OCI-LY1 (cell line): ENCODE measurements at regions not wholly inside any gene's neighbourhood (a gene's known extent, or its start where the extent isn't known, plus 50 kb on each side); places are given as distances from the start of the nearest gene placed in this dataset.

Experiments used
- H2AFZ ChIP-seq: fragments of 200-600 bp; sonication (generic), shearing (Covaris generic); 2 replicates; pipeline ENCODE4 v1.6.0; 2014; ENCODE audit warnings: antibody characterized with exemption, mild to moderate bottlenecking, low read length
- H3F3A ChIP-seq: fragments of 200-600 bp; sonication (generic), shearing (Covaris generic); 2 replicates; pipeline ENCODE4 v1.6.0; 2014; ENCODE audit warnings: mild to moderate bottlenecking, antibody characterized with exemption, low read length, moderate library complexity; ENCODE audit not compliant: insufficient read depth
- H3K27ac ChIP-seq: fragments of 200-600 bp; sonication (generic); 2 replicates; pipeline ENCODE4 v1.5.1; 2014; ENCODE audit warnings: low read length, mixed run types, mild to moderate bottlenecking, low read depth; ENCODE audit not compliant: poor library complexity, severe bottlenecking
- H3K27me3 ChIP-seq: fragments of 200-600 bp; sonication (generic); 2 replicates; pipeline ENCODE4 v1.6.0; 2014; ENCODE audit warnings: antibody characterized with exemption, mild to moderate bottlenecking, low read length, moderate library complexity; ENCODE audit not compliant: insufficient read depth
- H3K36me3 ChIP-seq: fragments of 200-600 bp; sonication (generic); 2 replicates; pipeline ENCODE4 v1.6.1; 2014; ENCODE audit warnings: mild to moderate bottlenecking, antibody characterized with exemption, low read length, moderate library complexity, mixed read lengths; ENCODE audit not compliant: insufficient read depth
- H3K4me1 ChIP-seq: fragments of 200-600 bp; sonication (generic); 2 replicates; pipeline ENCODE4 v1.5.1; 2014; ENCODE audit warnings: mild to moderate bottlenecking, low read length, moderate library complexity; ENCODE audit not compliant: insufficient read depth, severe bottlenecking
- H3K4me2 ChIP-seq: fragments of 200-600 bp; sonication (generic), shearing (Covaris generic); 2 replicates; pipeline ENCODE4 v1.6.1; 2014; ENCODE audit warnings: low read length
- H3K4me3 ChIP-seq: fragments of 200-600 bp; sonication (generic); 2 replicates; pipeline ENCODE4 v1.5.1; 2014; ENCODE audit warnings: low read length, low read depth, mild to moderate bottlenecking, mixed read lengths; ENCODE audit not compliant: poor library complexity, severe bottlenecking
- H3K79me2 ChIP-seq: fragments of 200-600 bp; shearing (Covaris generic); 2 replicates; pipeline ENCODE4 v1.6.1; 2016; ENCODE audit warnings: mixed run types, low read length, mixed read lengths; ENCODE audit not compliant: insufficient read depth
- H3K9ac ChIP-seq: fragments of 200-600 bp; sonication (generic), shearing (Covaris generic); 2 replicates; pipeline ENCODE4 v1.6.1; 2014; ENCODE audit warnings: mild to moderate bottlenecking, low read length, mixed read lengths
- H3K9me2 ChIP-seq: fragments of 200-600 bp; sonication (generic), shearing (Covaris generic); 2 replicates; pipeline ENCODE4 v1.6.1; 2014; ENCODE audit warnings: low read depth, mild to moderate bottlenecking, low read length, mixed read lengths
- H3K9me3 ChIP-seq: fragments of 200-600 bp; shearing (Covaris generic); 2 replicates; pipeline ENCODE4 v1.6.1; 2014; ENCODE audit warnings: low read length, mixed read lengths
- H4K20me1 ChIP-seq: fragments of 200-600 bp; sonication (generic), shearing (Covaris generic); 2 replicates; pipeline ENCODE4 v1.6.0; 2016; ENCODE audit warnings: mild to moderate bottlenecking, low read length; ENCODE audit not compliant: insufficient read depth
- EZH2 ChIP-seq: fragments of 200-600 bp; sonication (generic), shearing (Covaris generic); IDR thresholded peaks from 2 replicates; pipeline ENCODE4 v1.8.0; 2017; ENCODE audit warnings: borderline replicate concordance, mixed run types, mild to moderate bottlenecking, antibody characterized with exemption, low read length, moderate library complexity, mixed read lengths
- TF ChIP-seq, protein P1 (sequence below): fragments of 200-600 bp; sonication (generic), shearing (Covaris generic); IDR thresholded peaks from 2 replicates; pipeline ENCODE4 v1.5.1; 2017; ENCODE audit warnings: mild to moderate bottlenecking, antibody characterized with exemption, low read length, moderate library complexity, mixed read lengths

DNA sequence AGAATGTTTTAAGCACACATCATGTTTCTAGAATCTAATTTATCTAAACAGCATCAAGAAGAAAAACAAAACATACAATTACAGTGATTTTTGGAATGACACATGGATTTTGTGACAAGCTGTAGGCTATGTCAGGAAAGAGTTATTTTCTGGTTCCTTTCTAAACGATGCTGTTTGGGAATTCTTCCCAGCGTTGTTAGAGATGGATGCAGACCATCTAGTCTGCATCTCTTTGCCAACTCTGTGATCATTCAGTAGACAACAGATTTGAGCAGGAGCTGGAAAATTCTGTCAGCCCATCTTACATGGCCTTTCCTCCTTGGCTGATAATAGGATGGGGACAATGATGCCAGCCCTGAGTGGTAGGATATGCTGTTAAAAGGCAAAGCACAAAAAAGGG lies 295.7 kb upstream of the TRPC7 start:
- Histone ChIP-seq H3F3A (no peaks in the 10 kb centered on the region), H3K9ac (no peak overlapping the region), H3K4me2 (no peak overlapping the region), H3K4me3 (no peak overlapping the region), H2AFZ (no peak overlapping the region), H3K9me3 (no peaks in the 10 kb centered on the region), H3K79me2 (no peaks in the 10 kb centered on the region), H4K20me1 (no peaks in the 10 kb centered on the region), H3K36me3 (no peaks in the 10 kb centered on the region), H3K27me3 (no peaks in the 10 kb centered on the region), H3K4me1 (no peaks in the 10 kb centered on the region), H3K27ac (no peak overlapping the region), H3K9me2 (no peaks in the 10 kb centered on the region)
- TF ChIP-seq, protein P1, sequence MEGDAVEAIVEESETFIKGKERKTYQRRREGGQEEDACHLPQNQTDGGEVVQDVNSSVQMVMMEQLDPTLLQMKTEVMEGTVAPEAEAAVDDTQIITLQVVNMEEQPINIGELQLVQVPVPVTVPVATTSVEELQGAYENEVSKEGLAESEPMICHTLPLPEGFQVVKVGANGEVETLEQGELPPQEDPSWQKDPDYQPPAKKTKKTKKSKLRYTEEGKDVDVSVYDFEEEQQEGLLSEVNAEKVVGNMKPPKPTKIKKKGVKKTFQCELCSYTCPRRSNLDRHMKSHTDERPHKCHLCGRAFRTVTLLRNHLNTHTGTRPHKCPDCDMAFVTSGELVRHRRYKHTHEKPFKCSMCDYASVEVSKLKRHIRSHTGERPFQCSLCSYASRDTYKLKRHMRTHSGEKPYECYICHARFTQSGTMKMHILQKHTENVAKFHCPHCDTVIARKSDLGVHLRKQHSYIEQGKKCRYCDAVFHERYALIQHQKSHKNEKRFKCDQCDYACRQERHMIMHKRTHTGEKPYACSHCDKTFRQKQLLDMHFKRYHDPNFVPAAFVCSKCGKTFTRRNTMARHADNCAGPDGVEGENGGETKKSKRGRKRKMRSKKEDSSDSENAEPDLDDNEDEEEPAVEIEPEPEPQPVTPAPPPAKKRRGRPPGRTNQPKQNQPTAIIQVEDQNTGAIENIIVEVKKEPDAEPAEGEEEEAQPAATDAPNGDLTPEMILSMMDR, result no peak
- TF ChIP-seq EZH2, result no peak

DNA sequence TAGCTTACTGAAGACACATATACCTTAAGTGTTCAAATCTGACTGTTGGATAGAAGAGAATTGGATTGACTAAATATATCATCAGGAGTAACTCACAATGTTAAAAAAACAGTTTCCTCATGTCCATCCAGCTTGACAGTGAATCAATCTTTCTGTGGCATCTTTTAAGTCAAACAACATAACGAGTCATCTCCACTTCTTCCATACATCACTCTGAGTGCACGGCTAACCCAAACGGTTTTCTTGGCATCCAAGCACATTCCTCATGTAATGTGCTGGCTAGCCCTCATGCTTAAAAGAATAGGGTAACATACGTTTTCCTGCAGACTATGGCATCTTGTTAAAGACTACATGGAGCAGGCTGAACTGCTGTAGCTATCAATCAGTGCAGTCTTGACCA lies 291.5 kb upstream of the TRPC7 start:
- no peak overlapping the region for H2AFZ ChIP-seq
- no peak overlapping the region for H3K4me2 ChIP-seq
- no peaks in the 10 kb centered on the region for H3K9me2 ChIP-seq
- H3K9me3 ChIP-seq, result no peaks in the 10 kb centered on the region
- no peaks in the 10 kb centered on the region for H3K79me2 ChIP-seq
- no peaks in the 10 kb centered on the region for H3K36me3 ChIP-seq
- H3K27me3 ChIP-seq, result no peaks in the 10 kb centered on the region
- H3K9ac ChIP-seq, result no peak overlapping the region
- H3K4me1 ChIP-seq, result no peaks in the 10 kb centered on the region
- no peak overlapping the region for H3K27ac ChIP-seq
- no peak overlapping the region for H3K4me3 ChIP-seq
- H3F3A ChIP-seq, result no peaks in the 10 kb centered on the region
- no peaks in the 10 kb centered on the region for H4K20me1 ChIP-seq
- TF ChIP-seq EZH2, result no peak
- TF ChIP-seq, protein P1, result no peak

DNA sequence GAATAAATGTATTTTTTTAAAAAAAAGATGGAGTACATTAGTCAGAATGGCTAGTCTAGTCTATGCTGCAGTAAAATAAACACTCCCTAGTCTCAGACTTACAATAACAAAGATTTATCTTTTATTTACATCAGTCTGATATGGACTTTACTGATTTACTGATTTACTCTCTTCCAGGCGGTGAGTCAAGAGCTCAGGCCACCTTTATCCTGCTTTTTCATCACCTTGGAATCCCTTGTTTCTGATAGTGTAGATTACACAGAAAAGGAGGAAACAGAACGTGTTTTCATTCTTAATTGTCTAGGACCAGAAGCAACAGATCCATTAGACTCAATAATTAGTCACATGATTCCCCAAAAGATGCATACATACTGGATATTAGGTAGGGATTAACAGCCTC lies 290.1 kb upstream of the TRPC7 start:
- H3K4me2 ChIP-seq, result no peak overlapping the region
- H3K36me3 ChIP-seq, result no peaks in the 10 kb centered on the region
- H4K20me1 ChIP-seq, result no peaks in the 10 kb centered on the region
- no peaks in the 10 kb centered on the region for H3K4me1 ChIP-seq
- no peak overlapping the region for H3K9ac ChIP-seq
- H3F3A ChIP-seq, result no peaks in the 10 kb centered on the region
- TF ChIP-seq, protein P1, result no peak
- no peak overlapping the region for H3K27ac ChIP-seq
- H3K79me2 ChIP-seq, result no peaks in the 10 kb centered on the region
- no peaks in the 10 kb centered on the region for H3K27me3 ChIP-seq
- H2AFZ ChIP-seq, result no peak overlapping the region
- H3K9me2 ChIP-seq, result no peaks in the 10 kb centered on the region
- H3K4me3 ChIP-seq, result no peak overlapping the region
- H3K9me3 ChIP-seq, result no peaks in the 10 kb centered on the region
